IMR-90 (cell line): ENCODE measurements at regions not wholly inside any gene's neighbourhood (a gene's known extent, or its start where the extent isn't known, plus 50 kb on each side); places are given as distances from the start of the nearest gene placed in this dataset.

Source experiments
- ATAC-seq: fragments of 200-7000 bp; cut with Tn5 transposase; 2 replicates; pipeline ENCODE4 v1.9.1; 2020; ENCODE audit warnings: low read depth, mild to moderate bottlenecking, moderate library complexity
- BruUV-seq: library from RNA; stranded (reverse); fragments of 400-500 nt; replicated peaks from 2 replicates; lab custom pipeline; 2021; lab: Mats Ljungman, UMichigan
- CTCF ChIA-PET: fragments of 300-600 bp; formaldehyde crosslinking; extraction: SDS; loops from one replicate; lab custom pipeline; 2021; ENCODE audit warnings: antibody characterized with exemption; lab: Yijun Ruan, JAX
- POLR2A ChIA-PET: fragments of 300-600 bp; sonication (Branson Sonifier 250); formaldehyde crosslinking; loops from one replicate; lab custom pipeline; 2022; ENCODE audit warnings: antibody characterized with exemption; ENCODE audit not compliant: unreplicated experiment; lab: Charles Lee
- DNase-seq: peaks from one replicate; pipeline ENCODE4 v3.0.0; 2013
- H2AFZ ChIP-seq: replicated peaks from 2 replicates; pipeline ENCODE3; 2013; ENCODE audit warnings: low read length, mild to moderate bottlenecking; ENCODE audit not compliant: poor library complexity
- H2AK5ac ChIP-seq: 2 replicates; pipeline ENCODE4 v1.6.1; 2013; ENCODE audit warnings: low read depth, low read length, inconsistent platforms
- H2AK9ac ChIP-seq: replicated peaks from 2 replicates; pipeline ENCODE3; 2013; ENCODE audit warnings: mild to moderate bottlenecking, low read depth, low read length, moderate library complexity; ENCODE audit not compliant: poor library complexity
- H2BK120ac ChIP-seq: 2 replicates; pipeline ENCODE4 v1.6.1; 2013; ENCODE audit warnings: low read depth, low read length, inconsistent platforms
- H2BK15ac ChIP-seq: 3 replicates; pipeline ENCODE4 v1.6.1; 2013; ENCODE audit warnings: low read depth, low read length, inconsistent platforms
- H2BK20ac ChIP-seq: 2 replicates; pipeline ENCODE4 v1.6.1; 2013; ENCODE audit warnings: low read depth, mild to moderate bottlenecking, inconsistent platforms, low read length, moderate library complexity
- H2BK5ac ChIP-seq: 2 replicates; pipeline ENCODE4 v1.6.1; 2013; ENCODE audit warnings: mild to moderate bottlenecking, low read depth, low read length, inconsistent platforms; ENCODE audit not compliant: poor library complexity, severe bottlenecking
- H3K14ac ChIP-seq: replicated peaks from 2 replicates; pipeline ENCODE4 v1.6.1; 2013; ENCODE audit warnings: low read depth, low read length, inconsistent platforms
- H3K18ac ChIP-seq: 2 replicates; pipeline ENCODE4 v1.6.1; 2013; ENCODE audit warnings: low read depth, low read length, control low read depth
- H3K23ac ChIP-seq: 2 replicates; pipeline ENCODE4 v1.6.1; 2013; ENCODE audit warnings: low read depth, low read length, inconsistent platforms
- H3K27ac ChIP-seq: 2 replicates; pipeline ENCODE4 v1.5.1; 2013; ENCODE audit warnings: mild to moderate bottlenecking, control low read depth, low read length; ENCODE audit not compliant: insufficient read depth
- H3K27me3 ChIP-seq: 2 replicates; pipeline ENCODE4 v1.6.1; 2013; ENCODE audit warnings: low read length; ENCODE audit not compliant: control insufficient read depth, insufficient read depth
- H3K36me3 ChIP-seq: 2 replicates; pipeline ENCODE4 v1.6.1; 2013; ENCODE audit warnings: low read length, mixed read lengths; ENCODE audit not compliant: control insufficient read depth, insufficient read depth
- H3K4ac ChIP-seq: 2 replicates; pipeline ENCODE4 v1.6.1; 2013; ENCODE audit warnings: low read depth, low read length, inconsistent platforms
- H3K4me1 ChIP-seq: 2 replicates; pipeline ENCODE4 v1.6.1; 2013; ENCODE audit warnings: low read length, mixed read lengths; ENCODE audit not compliant: control insufficient read depth, insufficient read depth
- H3K4me2 ChIP-seq: 2 replicates; pipeline ENCODE4 v1.6.1; 2013; ENCODE audit warnings: low read depth, mild to moderate bottlenecking, control low read depth, low read length, moderate library complexity
- H3K4me3 ChIP-seq: 2 replicates; pipeline ENCODE4 v1.5.1; 2013; ENCODE audit warnings: low read depth, mild to moderate bottlenecking, control low read depth, low read length, moderate library complexity; ENCODE audit not compliant: insufficient read depth
- H3K56ac ChIP-seq: 2 replicates; pipeline ENCODE4 v1.6.1; 2013; ENCODE audit warnings: low read length, inconsistent platforms; ENCODE audit not compliant: insufficient read depth; ENCODE audit errors: extremely low read depth
- H3K79me1 ChIP-seq, 2 experiments: 2 replicates each; pipeline ENCODE4 v1.6.1; 2013; ENCODE audit warnings: low read length in 2 of 2, inconsistent platforms in 1 of 2, low read depth in 1 of 2
- H3K9ac ChIP-seq: 2 replicates; pipeline ENCODE4 v1.6.1; 2013; ENCODE audit warnings: low read depth, low read length, control low read depth
- H3K9me1 ChIP-seq: 2 replicates; pipeline ENCODE4 v1.6.1; 2013; ENCODE audit warnings: low read length, inconsistent platforms; ENCODE audit not compliant: insufficient read depth
- H3K9me3 ChIP-seq: 2 replicates; pipeline ENCODE4 v1.6.1; 2013; ENCODE audit warnings: low read length; ENCODE audit not compliant: control insufficient read depth, insufficient read depth
- H4K20me1 ChIP-seq: 2 replicates; pipeline ENCODE4 v1.6.1; 2013; ENCODE audit warnings: low read length, inconsistent platforms; ENCODE audit not compliant: insufficient read depth
- H4K5ac ChIP-seq: 2 replicates; pipeline ENCODE4 v1.6.1; 2013; ENCODE audit warnings: mild to moderate bottlenecking, low read depth, low read length, control low read depth
- H4K8ac ChIP-seq, 2 experiments: 2 replicates each; pipeline ENCODE4 v1.6.1; 2013; ENCODE audit warnings: low read depth in 2 of 2, low read length in 2 of 2, control low read depth in 1 of 2, inconsistent platforms in 1 of 2
- H4K91ac ChIP-seq: 2 replicates; pipeline ENCODE4 v1.6.1; 2013; ENCODE audit warnings: low read depth, low read length, inconsistent platforms; ENCODE audit not compliant: insufficient read depth
- BHLHE40 ChIP-seq: fragments of 150-350 bp; IDR thresholded peaks from 2 replicates; pipeline ENCODE4 v1.6.1; 2016; ENCODE audit warnings: mild to moderate bottlenecking, low read depth, low read length
- CHD1 ChIP-seq: IDR thresholded peaks from 2 replicates; pipeline ENCODE4 v1.6.1; 2012; ENCODE audit warnings: low read depth, low read length, improper control_type of control experiment
- MAFK ChIP-seq: IDR thresholded peaks from 2 replicates; pipeline ENCODE4 v1.6.1; 2012; ENCODE audit warnings: low read depth, low read length, improper control_type of control experiment
- MXI1 ChIP-seq: IDR thresholded peaks from 2 replicates; pipeline ENCODE4 v1.6.1; 2012; ENCODE audit warnings: low read depth, mild to moderate bottlenecking, low read length, moderate library complexity, borderline replicate concordance
- POLR2A ChIP-seq: IDR thresholded peaks from 2 replicates; pipeline ENCODE4 v1.6.1; 2012; ENCODE audit warnings: mild to moderate bottlenecking, low read depth, low read length
- RFX5 ChIP-seq: IDR thresholded peaks from 2 replicates; pipeline ENCODE4 v1.8.0; 2012; ENCODE audit warnings: low read depth, mild to moderate bottlenecking, low read length, moderate library complexity
- USF2 ChIP-seq: fragments of 150-350 bp; IDR thresholded peaks from 2 replicates; pipeline ENCODE4 v1.6.1; 2017; ENCODE audit warnings: mild to moderate bottlenecking, antibody characterized with exemption, low read length, low read depth
- WGBS, 2 experiments: methylation state at CpG; one replicate each; pipeline versions ENCODE4 v1.1.5 to v1.1.7; 2013; ENCODE audit warnings: missing lambda C conversion rate in 2 of 2; ENCODE audit not compliant: insufficient read length in 1 of 2; ENCODE audit errors: extremely low coverage in 2 of 2; 5-methylcytosine and 5-hydroxymethylcytosine counted together
- dilution Hi-C: fragments of 300-500 bp; cut with HindIII; formaldehyde crosslinking; loops from one replicate; pipeline ENCODE4 v1.14.3; 2018; ENCODE audit warnings: low sequenced_read_pairs; ENCODE audit not compliant: unreplicated experiment
- in situ Hi-C: fragments of 300-500 bp; cut with MboI; formaldehyde crosslinking; loops from 3 replicates; pipeline ENCODE4 v1.14.3; 2019; ENCODE audit warnings: low sequenced_read_pairs, inconsistent platforms, mixed read lengths
- intact Hi-C: fragments of 100-400 bp; cut with micrococcal nuclease; formaldehyde crosslinking; loops from 2 replicates; pipeline ENCODE4 v1.10.0; 2022

- Histone ChIP-seq H4K20me1 (no peaks in the 10 kb centered on the region), H3K79me1 (no peaks in the 10 kb centered on the region), H3K9me1 (no peaks in the 10 kb centered on the region), H3K23ac (no peak overlapping the region), H3K4me3 (no peak overlapping the region), H3K4me1 (no peaks in the 10 kb centered on the region), H2BK15ac (no peak overlapping the region), H4K5ac (no peak overlapping the region), H2AFZ (no peak overlapping the region), H2BK120ac (no peak overlapping the region), H3K36me3 (no peaks in the 10 kb centered on the region), H4K91ac (no peak overlapping the region), H2BK5ac (no peak overlapping the region), H3K56ac (no peak overlapping the region), H3K27me3 (no peaks in the 10 kb centered on the region), H3K4me2 (no peak overlapping the region), H3K9ac (no peak overlapping the region), H2AK5ac (no peak overlapping the region), H3K9me3 (peaks cover 3% of the 10 kb centered on the region), H3K27ac (no peak overlapping the region), H3K4ac (no peak overlapping the region), H3K18ac (no peak overlapping the region), H2BK20ac (no peak overlapping the region), H4K8ac (no peak overlapping the region), H2AK9ac (no peak overlapping the region), H3K14ac (no peak overlapping the region)
- CTCF ChIA-PET, result no interaction called here
- ATAC-seq (no peak), DNase-seq (no peak)
- dilution Hi-C loops, result no loop called here
- TF ChIP-seq MXI1, result no peak
- no peak for TF ChIP-seq BHLHE40
- no peak for TF ChIP-seq MAFK
- TF ChIP-seq RFX5, result no peak
- TF ChIP-seq CHD1, result no peak
- no peak for TF ChIP-seq POLR2A
- no peak for TF ChIP-seq USF2
- in situ Hi-C loops, result no loop called here
- WGBS, 2 experiments, result no CpG with 5 or more reads among the region's 3 CpGs
- no TSS peak for BruUV-seq
- intact Hi-C loops, result no loop called here
- POLR2A ChIA-PET, result no interaction called here
Observed at GRCh38 chr2:122322815-122323214, 567.4 kb downstream of the TSN start.
